Chondrocyte (in vitro differentiated cells): ENCODE measurements at regions not wholly inside any gene's neighbourhood (a gene's known extent, or its start where the extent isn't known, plus 50 kb on each side); places are given as distances from the start of the nearest gene placed in this dataset.
A peak's percentile ranks its signal among the peaks of the same experiment; 100 is the strongest.

Source experiments
- DNase-seq: peaks from one replicate; pipeline ENCODE4 v3.0.0; 2021; ENCODE audit warnings: mixed read lengths, low spot score
- H3K27ac Mint-ChIP-seq: one replicate; pipeline ENCODE4 v1.8.0; 2021; ENCODE audit warnings: mild to moderate bottlenecking, moderate library complexity, mixed read lengths; ENCODE audit not compliant: unreplicated experiment
- H3K27me3 Mint-ChIP-seq: 2 replicates; pipeline ENCODE4 v1.8.0; 2021; ENCODE audit warnings: low read depth, mixed read lengths
- H3K36me3 Mint-ChIP-seq: 2 replicates; pipeline ENCODE4 v1.8.0; 2021; ENCODE audit warnings: low read depth, mixed read lengths
- H3K4me1 Mint-ChIP-seq: 2 replicates; pipeline ENCODE4 v1.8.0; 2021; ENCODE audit warnings: low read depth, mild to moderate bottlenecking, mixed read lengths
- H3K4me3 Mint-ChIP-seq: one replicate; pipeline ENCODE4 v1.8.0; 2021; ENCODE audit warnings: mild to moderate bottlenecking, moderate library complexity, mixed read lengths; ENCODE audit not compliant: unreplicated experiment
- H3K9me3 Mint-ChIP-seq: 2 replicates; pipeline ENCODE4 v1.8.0; 2021; ENCODE audit warnings: low read depth, mixed read lengths
- CTCF ChIP-seq: fragments of 200-600 bp; sonication (generic); IDR thresholded peaks from 2 replicates; pipeline ENCODE4 v1.5.0; 2021; ENCODE audit warnings: antibody characterized with exemption, mild to moderate bottlenecking, moderate library complexity

GRCh38 chr10:130340816-130341215, 204.6 kb downstream of the GLRX3 start:
- Mint-ChIP-seq H3K4me1 (no peaks in the 10 kb centered on the region), H3K9me3 (peaks cover 42% of the 10 kb centered on the region)
- no peak for TF ChIP-seq CTCF

GRCh38 chr10:130341356-130341755, 205.2 kb downstream of the GLRX3 start:
- Mint-ChIP-seq H3K27me3 (no peaks in the 10 kb centered on the region), H3K9me3 (peaks cover 46% of the 10 kb centered on the region), H3K4me1 (no peaks in the 10 kb centered on the region), H3K27ac (no peak overlapping the region), H3K4me3 (no peak overlapping the region), H3K36me3 (no peaks in the 10 kb centered on the region)
- no peak for DNase-seq
- peak; percentile 14 for TF ChIP-seq CTCF

More at GRCh38 chr10:130340816-130341215, 204.6 kb downstream of the GLRX3 start:
- Mint-ChIP-seq H3K4me3 (no peak overlapping the region), H3K27me3 (no peaks in the 10 kb centered on the region), H3K27ac (no peak overlapping the region), H3K36me3 (no peaks in the 10 kb centered on the region)
- no peak for DNase-seq

- H3K36me3 Mint-ChIP-seq: no peaks in the 10 kb centered on the region
- no peaks in the 10 kb centered on the region for H3K4me1 Mint-ChIP-seq
- H3K9me3 Mint-ChIP-seq: peaks cover 56% of the 10 kb centered on the region
These were observed 209.5 kb downstream of the GLRX3 start for GRCh38 chr10:130345728-130346127.

GRCh38 chr10:130350996-130351395, 214.8 kb downstream of the GLRX3 start:
- peak; percentile 35 for DNase-seq
- TF ChIP-seq CTCF: no peak
- Mint-ChIP-seq H3K36me3 (no peaks in the 10 kb centered on the region), H3K4me1 (no peaks in the 10 kb centered on the region), H3K4me3 (no peak overlapping the region), H3K27ac (no peak overlapping the region), H3K9me3 (peaks cover 43% of the 10 kb centered on the region), H3K27me3 (no peaks in the 10 kb centered on the region)

More at GRCh38 chr10:130345728-130346127, 209.5 kb downstream of the GLRX3 start:
- H3K4me3 Mint-ChIP-seq: no peak overlapping the region
- no peak overlapping the region for H3K27ac Mint-ChIP-seq
- no peak for TF ChIP-seq CTCF
- no peak for DNase-seq
- no peaks in the 10 kb centered on the region for H3K27me3 Mint-ChIP-seq

GRCh38 chr10:130351466-130352290, 215.5 kb downstream of the GLRX3 start:
- H3K36me3 Mint-ChIP-seq: no peaks in the 10 kb centered on the region
- DNase-seq: peak; percentile 58
- H3K27me3 Mint-ChIP-seq: no peaks in the 10 kb centered on the region
- no peak overlapping the region for H3K4me3 Mint-ChIP-seq
- TF ChIP-seq CTCF: no peak
- H3K27ac Mint-ChIP-seq: no peak overlapping the region
- no peaks in the 10 kb centered on the region for H3K4me1 Mint-ChIP-seq
- H3K9me3 Mint-ChIP-seq: peaks cover 43% of the 10 kb centered on the region
